NCI-H446 treated with DMSO at 0.1 percent for 48 hours (cell line): ENCODE measurements at regions not wholly inside any gene's neighbourhood (a gene's known extent, or its start where the extent isn't known, plus 50 kb on each side); places are given as distances from the start of the nearest gene placed in this dataset.

ENCODE experiments used
- DNase-seq: peaks from one replicate; lab custom pipeline; 2025; lab: John Stamatoyannopoulos, UW

GRCh38 chr18:25810736-25811135, 279.7 kb downstream of the SS18 start:
- DNase-seq = no peak

GRCh38 chr18:25805939-25806338, 284.5 kb downstream of the SS18 start:
- DNase-seq = no peak

GRCh38 chr18:25805323-25805722, 285.1 kb downstream of the SS18 start:
- no peak for DNase-seq

- DNase-seq = no peak
Measured at GRCh38 chr18:25799231-25799630, 291.2 kb downstream of the SS18 start.

GRCh38 chr18:25798046-25798445, 292.4 kb downstream of the SS18 start:
- DNase-seq = no peak

GRCh38 chr18:25795213-25795612, 295.2 kb downstream of the SS18 start:
- peak; percentile 55 for DNase-seq

- no peak for DNase-seq
Measured at GRCh38 chr18:25787276-25787675, 303.1 kb downstream of the SS18 start.

GRCh38 chr18:25786758-25787157, 303.7 kb downstream of the SS18 start:
- no peak for DNase-seq

- DNase-seq = no peak
Measured at GRCh38 chr18:25780105-25780504, 310.3 kb downstream of the SS18 start.

GRCh38 chr18:25771796-25772195, 318.6 kb downstream of the SS18 start:
- no peak for DNase-seq

GRCh38 chr18:25764777-25765176, 325.6 kb downstream of the SS18 start:
- no peak for DNase-seq

GRCh38 chr18:25759111-25759510, 331.3 kb downstream of the SS18 start:
- no peak for DNase-seq

- no peak for DNase-seq
Measured at GRCh38 chr18:25743646-25744151, 346.7 kb downstream of the SS18 start.

GRCh38 chr18:25739376-25739775, 351.0 kb downstream of the SS18 start:
- no peak for DNase-seq

- no peak for DNase-seq
Measured at GRCh38 chr18:25737710-25738311, 352.6 kb downstream of the SS18 start.

GRCh38 chr18:25736516-25736915, 353.9 kb downstream of the SS18 start:
- DNase-seq = no peak

GRCh38 chr18:25735459-25735858, 355.0 kb downstream of the SS18 start:
- DNase-seq = no peak

GRCh38 chr18:25734336-25734735, 356.1 kb downstream of the SS18 start:
- no peak for DNase-seq

GRCh38 chr18:25732862-25733261, 357.6 kb downstream of the SS18 start:
- DNase-seq = no peak

- DNase-seq = no peak
Measured at GRCh38 chr18:25729072-25729471, 361.3 kb downstream of the SS18 start.

- DNase-seq = no peak
Measured at GRCh38 chr18:25727281-25727985, 363.0 kb downstream of the SS18 start.

- peak; percentile 11 for DNase-seq
Measured at GRCh38 chr18:25726298-25726697, 364.1 kb downstream of the SS18 start.

GRCh38 chr18:25725501-25725900, 364.9 kb downstream of the SS18 start:
- no peak for DNase-seq

GRCh38 chr18:25724997-25725396, 365.4 kb downstream of the SS18 start:
- no peak for DNase-seq
